ENCODE measurements at regions not wholly inside any gene's neighbourhood (a gene's known extent, or its start where the extent isn't known, plus 50 kb on each side); places are given as distances from the start of the nearest gene placed in this dataset.

GRCh38 chr2:134127496-134127895, 126.4 kb upstream of the MGAT5 start:
- H3K27ac ChIP-seq: no peak overlapping the region
- no peak for DNase-seq
- intact Hi-C loops (cut with DNase I): loop anchor here (10.0 kb wide), 1 partner anchor 117 kb away; no protein-coding TSS in a partner anchor

GRCh38 chr2:134128746-134129145, 125.1 kb upstream of the MGAT5 start:
- ATAC-seq: no peak
- peaks cover 63% of the 10 kb centered on the region for H3K4me1 ChIP-seq
- WGBS, 2 donors: 77 to 86% methylated on average over 6 of the region's 6 CpGs

More at GRCh38 chr2:134127496-134127895, 126.4 kb upstream of the MGAT5 start:
- TF ChIP-seq CTCF (IDR thresholded peaks at IDR 0.05) (no peak), POLR2A (IDR thresholded peaks at IDR 0.05) (no peak)
- Histone ChIP-seq H3K4me3 (no peak overlapping the region), H3K4me1 (peaks cover 69% of the 10 kb centered on the region), H3K27me3 (no peaks in the 10 kb centered on the region), H3K9me3 (no peaks in the 10 kb centered on the region), H3K36me3 (replicated peaks in 1 of 2; ENCODE audit: insufficient read depth in 1 of 2, low read depth in 2 of 2) (no peaks in the 10 kb centered on the region)
- WGBS, 2 donors: 83 to 90% methylated on average over 7 of the region's 7 CpGs
- no peak for ATAC-seq

GRCh38 chr2:134129900-134130537, 123.9 kb upstream of the MGAT5 start:
- no peak for TF ChIP-seq POLR2A (IDR thresholded peaks at IDR 0.05)
- no peak for TF ChIP-seq CTCF (IDR thresholded peaks at IDR 0.05)
- Histone ChIP-seq H3K4me1 (peaks cover 51% of the 10 kb centered on the region), H3K27ac (no peak overlapping the region), H3K4me3 (no peak overlapping the region), H3K36me3 (replicated peaks in 1 of 2; ENCODE audit: insufficient read depth in 1 of 2, low read depth in 2 of 2) (no peaks in the 10 kb centered on the region), H3K9me3 (no peaks in the 10 kb centered on the region), H3K27me3 (no peaks in the 10 kb centered on the region)
- 87 to 96% methylated on average over 3 to 37 of the region's 42 CpGs for WGBS, 2 donors
- no peak for ATAC-seq
- intact Hi-C loops (cut with DNase I): loop anchor here (10.0 kb wide), 1 partner anchor 115 kb away; no protein-coding TSS in a partner anchor
- DNase-seq: no peak

More at GRCh38 chr2:134128746-134129145, 125.1 kb upstream of the MGAT5 start:
- no peak for TF ChIP-seq CTCF (IDR thresholded peaks at IDR 0.05)
- no peak for TF ChIP-seq POLR2A (IDR thresholded peaks at IDR 0.05)
- Histone ChIP-seq H3K27ac (no peak overlapping the region), H3K9me3 (no peaks in the 10 kb centered on the region), H3K36me3 (replicated peaks in 1 of 2; ENCODE audit: insufficient read depth in 1 of 2, low read depth in 2 of 2) (no peaks in the 10 kb centered on the region), H3K27me3 (no peaks in the 10 kb centered on the region), H3K4me3 (no peak overlapping the region)
- no peak for DNase-seq
- intact Hi-C loops (cut with DNase I): loop anchor here (10.0 kb wide), 1 partner anchor 116 kb away; no protein-coding TSS in a partner anchor

GRCh38 chr2:134131681-134132489, 122.0 kb upstream of the MGAT5 start:
- 75 to 83% methylated on average over 5 to 7 of the region's 7 CpGs for WGBS, 2 donors
- ATAC-seq: peak; percentile 16

More at GRCh38 chr2:134131681-134132489, 122.0 kb upstream of the MGAT5 start:
- H3K27me3 ChIP-seq: no peaks in the 10 kb centered on the region
- no peak overlapping the region for H3K4me3 ChIP-seq
- no peaks in the 10 kb centered on the region for H3K36me3 ChIP-seq (replicated peaks in 1 of 2; ENCODE audit: insufficient read depth in 1 of 2, low read depth in 2 of 2)
- peaks cover 48% of the 10 kb centered on the region for H3K4me1 ChIP-seq
- no peak for DNase-seq
- intact Hi-C loops (cut with DNase I): no loop called here
- no peak overlapping the region for H3K27ac ChIP-seq
- no peaks in the 10 kb centered on the region for H3K9me3 ChIP-seq
- TF ChIP-seq POLR2A (IDR thresholded peaks at IDR 0.05) (no peak), CTCF (IDR thresholded peaks at IDR 0.05) (no peak)
